NCI-H748 (cell line): ENCODE measurements at regions not wholly inside any gene's neighbourhood (a gene's known extent, or its start where the extent isn't known, plus 50 kb on each side); places are given as distances from the start of the nearest gene placed in this dataset.

Experiments used
- DNase-seq: peaks from one replicate; lab custom pipeline; 2025; ENCODE audit not compliant: unreplicated experiment; lab: John Stamatoyannopoulos, UW

DNA sequence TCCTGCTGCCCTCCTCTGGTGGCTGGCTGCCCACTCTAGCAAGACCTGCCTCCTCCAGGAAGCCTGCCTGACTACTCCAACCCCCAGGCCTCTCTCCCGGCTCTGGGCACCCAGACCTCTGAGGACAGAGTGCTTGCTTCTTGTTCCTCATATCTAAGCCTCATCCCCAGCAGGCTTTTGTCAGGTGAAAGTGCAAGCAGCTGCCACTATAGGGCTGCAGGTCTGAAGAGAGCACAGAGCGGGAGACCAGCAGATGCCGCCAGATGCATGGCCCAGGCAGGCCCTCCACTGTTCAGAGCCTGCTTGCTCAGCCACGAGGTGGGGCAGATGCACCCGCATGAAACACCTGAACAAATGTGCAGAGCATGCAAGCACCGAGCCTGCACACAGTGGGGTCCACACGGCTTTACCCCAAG, 73.0 kb downstream of the SERPINA3 start:
- peak; percentile 37 for DNase-seq

GRCh38 chr14:94682736-94683135, 70.5 kb downstream of the SERPINA3 start:
- no peak for DNase-seq

DNA sequence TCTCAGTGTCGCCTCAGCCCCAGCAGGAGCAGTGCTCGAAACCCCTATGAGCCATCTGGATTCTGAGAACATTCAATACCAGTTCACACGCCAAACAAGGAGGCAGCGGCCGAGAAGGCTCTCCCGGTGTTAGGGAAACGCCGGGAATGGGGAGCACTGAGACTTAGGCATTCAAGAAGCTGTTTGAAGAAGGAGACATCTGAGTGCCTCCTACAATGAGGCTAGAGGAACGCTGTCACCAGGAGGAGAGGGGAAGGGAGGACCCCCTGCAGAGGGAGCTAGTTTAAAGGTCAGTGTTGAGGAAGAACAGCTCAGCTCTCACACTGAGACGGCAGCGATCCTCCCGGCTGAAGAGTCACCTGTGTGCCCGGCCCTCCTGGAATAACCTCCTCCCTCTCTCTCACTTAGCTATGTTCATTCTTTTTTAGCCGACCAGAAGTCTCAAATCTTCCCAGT, 69.9 kb downstream of the SERPINA3 start:
- no peak for DNase-seq

GRCh38 chr14:94681300-94682060, 69.3 kb downstream of the SERPINA3 start:
- DNase-seq: peak; percentile 29

DNA sequence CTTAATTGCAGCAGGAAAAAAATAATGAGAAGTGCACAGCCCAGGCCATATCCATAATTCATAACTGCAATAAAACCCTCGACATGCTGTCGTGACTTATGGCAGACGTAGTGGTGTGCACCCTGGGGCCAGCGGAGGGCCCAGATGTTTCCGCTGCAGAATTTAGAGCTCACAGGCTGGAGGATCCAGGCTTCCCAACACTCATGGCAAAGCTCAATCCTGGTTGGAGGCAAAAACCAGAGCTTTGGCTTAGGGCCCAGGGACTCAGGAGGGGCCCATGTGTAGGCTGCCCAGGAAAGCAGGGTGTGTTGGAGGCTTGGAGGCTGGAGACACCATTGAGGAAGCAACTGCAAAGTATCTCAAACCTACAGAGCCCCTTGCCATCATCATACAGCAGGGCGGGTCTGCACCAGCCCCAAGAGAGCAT, 68.7 kb downstream of the SERPINA3 start:
- no peak for DNase-seq

- DNase-seq: no peak
Observed at GRCh38 chr14:94679937-94680861, 68.0 kb downstream of the SERPINA3 start.

- DNase-seq: no peak
Observed at GRCh38 chr14:94679106-94679810, 67.1 kb downstream of the SERPINA3 start.

DNA sequence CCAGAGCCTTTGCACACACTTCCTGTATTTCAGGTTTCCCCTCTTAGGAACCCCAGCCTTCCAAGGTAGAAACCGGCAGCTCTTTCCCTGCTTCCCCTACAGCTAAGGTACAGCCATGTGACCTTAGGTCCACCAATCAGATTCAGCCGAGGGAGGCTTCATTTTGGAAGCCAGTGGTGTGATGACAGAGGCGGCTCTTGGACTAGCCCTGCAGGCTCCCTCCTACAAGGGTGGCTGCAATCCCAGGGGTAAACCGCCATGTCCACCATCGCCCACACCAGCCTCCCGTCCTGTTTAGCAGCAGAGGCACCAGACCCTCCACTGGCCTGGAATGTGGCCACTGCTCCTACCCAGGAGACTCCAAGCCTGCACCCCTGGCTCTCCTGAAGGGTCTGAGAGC, 65.6 kb downstream of the SERPINA3 start:
- DNase-seq: no peak

DNA sequence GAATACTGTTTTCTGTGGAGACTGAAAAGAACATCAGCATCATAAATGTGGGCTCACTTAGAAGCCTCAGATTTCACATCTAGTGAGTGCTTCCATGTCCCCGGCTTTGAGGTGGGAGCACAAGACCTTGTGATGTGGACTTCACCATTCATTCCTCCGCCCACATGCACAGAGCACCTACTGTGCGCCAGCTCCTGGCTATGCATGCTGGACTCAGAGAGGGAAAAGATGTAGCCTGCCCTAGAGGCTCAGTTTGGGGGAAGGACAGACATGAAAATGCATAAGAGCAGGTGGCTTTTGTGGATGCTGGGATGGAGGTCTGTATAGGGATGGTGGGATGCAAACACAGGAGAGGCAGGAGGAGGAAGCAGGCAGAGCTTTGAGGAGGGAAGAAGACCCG, 65.0 kb downstream of the SERPINA3 start:
- no peak for DNase-seq

DNA sequence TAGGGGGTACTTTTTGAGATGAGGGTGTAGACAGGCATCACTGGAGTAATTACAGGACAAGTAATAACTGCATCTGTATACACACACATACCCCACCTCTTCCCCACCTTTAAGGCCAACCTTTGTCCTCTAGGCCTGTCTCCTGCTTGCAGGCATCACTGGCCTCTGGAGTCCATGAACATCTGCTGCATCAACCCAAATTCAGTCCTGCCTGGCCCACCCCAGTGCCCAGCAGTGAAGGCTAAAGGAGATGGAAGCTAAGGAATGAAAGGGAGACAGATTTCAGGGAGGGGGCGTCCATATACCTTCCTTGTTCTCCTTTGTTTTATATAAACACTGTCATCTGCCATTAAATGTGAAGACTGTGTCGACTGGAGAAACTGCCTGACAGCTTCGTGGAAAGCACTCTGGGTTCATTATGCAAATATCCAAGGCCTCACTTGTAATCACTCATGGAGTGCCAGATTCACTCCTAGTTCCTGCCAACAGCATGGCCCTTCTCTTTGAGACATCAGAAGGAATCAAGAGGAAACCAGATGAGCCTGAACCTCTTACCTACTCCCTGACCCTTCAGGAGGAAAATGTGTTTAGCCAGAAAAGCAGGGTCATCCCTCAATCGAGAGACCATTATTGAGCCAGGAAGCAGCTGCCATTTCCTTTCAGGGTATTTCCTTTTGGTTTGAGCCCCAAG, 64.4 kb downstream of the SERPINA3 start:
- no peak for DNase-seq

- no peak for DNase-seq
Observed at GRCh38 chr14:94675036-94675435, 62.8 kb downstream of the SERPINA3 start.

- no peak for DNase-seq
Observed at GRCh38 chr14:94673781-94674231, 61.6 kb downstream of the SERPINA3 start.
